ENCODE measurements at regions not wholly inside any gene's neighbourhood (a gene's known extent, or its start where the extent isn't known, plus 50 kb on each side); places are given as distances from the start of the nearest gene placed in this dataset.

GRCh38 chr3:106773795-106774194, 603.4 kb upstream of the CCDC54 start:
- Histone ChIP-seq H3K4me1 (ENCODE audit: insufficient read depth, low read length, poor library complexity, severe bottlenecking) (no peaks in the 10 kb centered on the region), H3K9me2 (replicated peaks; ENCODE audit: low read depth, low read length) (no peaks in the 10 kb centered on the region), H3F3A (ENCODE audit: low read depth) (no peaks in the 10 kb centered on the region), H4K20me1 (ENCODE audit: insufficient read depth, low read length, poor library complexity, severe bottlenecking) (no peaks in the 10 kb centered on the region), H3K36me3 (ENCODE audit: insufficient read depth, low read length) (no peaks in the 10 kb centered on the region), H2AFZ (ENCODE audit: low read length) (0 out of 2 replicates have a peak overlapping the region, but pooled peaks have one; percentile 3), H3K9ac (ENCODE audit: low read depth, low read length, poor library complexity, severe bottlenecking) (no peak overlapping the region), H3K9me3 (ENCODE audit: insufficient read depth, low read depth, low read length) (no peaks in the 10 kb centered on the region; the same call in 1 of the 2 replicates), H3K4me3 (ENCODE audit: low read length, poor library complexity, severe bottlenecking) (no peak overlapping the region), H3K27me3 (ENCODE audit: insufficient read depth, low read length, poor library complexity, severe bottlenecking) (no peaks in the 10 kb centered on the region), H3K4me2 (ENCODE audit: low read depth, low read length, poor library complexity, severe bottlenecking) (no peak overlapping the region), H3K79me2 (ENCODE audit: insufficient read depth, low read length) (no peaks in the 10 kb centered on the region)
- TF ChIP-seq CTCF (conservative IDR thresholded peaks at IDR 0.05; ENCODE audit: low read length), result no peak
- no peak for TF ChIP-seq EZH2phosphoT487 (IDR thresholded peaks at IDR 0.05; ENCODE audit: borderline replicate concordance)

- no peak overlapping the region for H3K4me2 ChIP-seq (ENCODE audit: low read depth, low read length, poor library complexity, severe bottlenecking)
- H3K79me2 ChIP-seq (ENCODE audit: insufficient read depth, low read length), result no peaks in the 10 kb centered on the region
- H3K9me3 ChIP-seq (ENCODE audit: insufficient read depth, low read depth, low read length), result no peaks in the 10 kb centered on the region
- H3K36me3 ChIP-seq (ENCODE audit: insufficient read depth, low read length), result no peaks in the 10 kb centered on the region
- H3F3A ChIP-seq (ENCODE audit: low read depth), result no peaks in the 10 kb centered on the region
- H3K4me1 ChIP-seq (ENCODE audit: insufficient read depth, low read length, poor library complexity, severe bottlenecking), result no peaks in the 10 kb centered on the region
- no peak overlapping the region for H2AFZ ChIP-seq (ENCODE audit: low read length)
- no peak overlapping the region for H3K9ac ChIP-seq (ENCODE audit: low read depth, low read length, poor library complexity, severe bottlenecking)
- H4K20me1 ChIP-seq (ENCODE audit: insufficient read depth, low read length, poor library complexity, severe bottlenecking), result no peaks in the 10 kb centered on the region
- no peaks in the 10 kb centered on the region for H3K9me2 ChIP-seq (replicated peaks; ENCODE audit: low read depth, low read length)
- TF ChIP-seq CTCF (conservative IDR thresholded peaks at IDR 0.05; ENCODE audit: low read length), result no peak
- TF ChIP-seq EZH2phosphoT487 (IDR thresholded peaks at IDR 0.05; ENCODE audit: borderline replicate concordance), result no peak
- H3K27me3 ChIP-seq (ENCODE audit: insufficient read depth, low read length, poor library complexity, severe bottlenecking), result no peaks in the 10 kb centered on the region
- no peak overlapping the region for H3K4me3 ChIP-seq (ENCODE audit: low read length, poor library complexity, severe bottlenecking)
Observed at GRCh38 chr3:106783231-106783630, 594.0 kb upstream of the CCDC54 start.

GRCh38 chr3:106789276-106789675, 588.0 kb upstream of the CCDC54 start:
- Histone ChIP-seq H3K4me3 (ENCODE audit: low read length, poor library complexity, severe bottlenecking) (no peak overlapping the region), H3K79me2 (ENCODE audit: insufficient read depth, low read length) (no peaks in the 10 kb centered on the region), H2AFZ (ENCODE audit: low read length) (peak overlapping the region; percentile 63; the same call in 1 of the 2 replicates), H3K4me2 (ENCODE audit: low read depth, low read length, poor library complexity, severe bottlenecking) (no peak overlapping the region), H3K9me3 (ENCODE audit: insufficient read depth, low read depth, low read length) (0 out of 2 replicates have a peak, but pooled peaks cover 18% of the 10 kb centered on the region), H3K9me2 (replicated peaks; ENCODE audit: low read depth, low read length) (no peaks in the 10 kb centered on the region), H3F3A (ENCODE audit: low read depth) (no peaks in the 10 kb centered on the region), H3K36me3 (ENCODE audit: insufficient read depth, low read length) (no peaks in the 10 kb centered on the region), H3K9ac (ENCODE audit: low read depth, low read length, poor library complexity, severe bottlenecking) (no peak overlapping the region), H3K4me1 (ENCODE audit: insufficient read depth, low read length, poor library complexity, severe bottlenecking) (peaks cover 19% of the 10 kb centered on the region), H3K27me3 (ENCODE audit: insufficient read depth, low read length, poor library complexity, severe bottlenecking) (no peaks in the 10 kb centered on the region), H4K20me1 (ENCODE audit: insufficient read depth, low read length, poor library complexity, severe bottlenecking) (no peaks in the 10 kb centered on the region)
- TF ChIP-seq CTCF (conservative IDR thresholded peaks at IDR 0.05; ENCODE audit: low read length) (no peak), EZH2phosphoT487 (IDR thresholded peaks at IDR 0.05; ENCODE audit: borderline replicate concordance) (no peak)
